ENCODE measurements at regions not wholly inside any gene's neighbourhood (a gene's known extent, or its start where the extent isn't known, plus 50 kb on each side); places are given as distances from the start of the nearest gene placed in this dataset.
"Not testable (repeated sequence)": the region's sequence is repeated elsewhere in the genome, so short reads cannot be mapped to it uniquely, and the experiment has no call there.

- Mint-ChIP-seq H3K36me3 (ENCODE audit: low read depth) (no peaks in the 10 kb centered on the region), H3K27ac (no peak overlapping the region), H3K9me3 (peaks cover 2% of the 10 kb centered on the region), H3K4me3 (no peak overlapping the region), H3K4me1 (ENCODE audit: low read depth) (no peaks in the 10 kb centered on the region), H3K27me3 (no peaks in the 10 kb centered on the region)
- no peak for TF ChIP-seq CTCF (IDR thresholded peaks at IDR 0.05)
- ChIA-PET POLR2A (no interaction called here), CTCF (no interaction called here)
- DNase-seq: no peak
- intact Hi-C loops (cut with micrococcal nuclease): no loop called here
- no peak for ATAC-seq
Measured at GRCh38 chr9:26789959-26790358, 102.6 kb downstream of the CAAP1 start.

GRCh38 chr9:26786564-26786963 is 106.0 kb downstream of the CAAP1 start:
- H3K36me3 Mint-ChIP-seq (ENCODE audit: low read depth): no peaks in the 10 kb centered on the region
- intact Hi-C loops (cut with micrococcal nuclease): no loop called here
- TF ChIP-seq CTCF (IDR thresholded peaks at IDR 0.05): no peak
- ChIA-PET CTCF (no interaction called here), POLR2A (no interaction called here)
- no peaks in the 10 kb centered on the region for H3K9me3 Mint-ChIP-seq
- H3K4me1 Mint-ChIP-seq (ENCODE audit: low read depth): no peaks in the 10 kb centered on the region
- H3K4me3 Mint-ChIP-seq: no peak overlapping the region
- H3K27ac Mint-ChIP-seq: no peak overlapping the region
- no peaks in the 10 kb centered on the region for H3K27me3 Mint-ChIP-seq
- DNase-seq (no peak), ATAC-seq (no peak)

GRCh38 chr9:26782899-26783298 is 109.7 kb downstream of the CAAP1 start:
- Mint-ChIP-seq H3K9me3 (no peaks in the 10 kb centered on the region), H3K27me3 (peaks cover 2% of the 10 kb centered on the region), H3K36me3 (ENCODE audit: low read depth) (no peaks in the 10 kb centered on the region), H3K4me3 (no peak overlapping the region), H3K4me1 (ENCODE audit: low read depth) (no peaks in the 10 kb centered on the region), H3K27ac (no peak overlapping the region)
- ChIA-PET CTCF (no interaction called here), POLR2A (no interaction called here)
- DNase-seq (no peak), ATAC-seq (no peak)
- no peak for TF ChIP-seq CTCF (IDR thresholded peaks at IDR 0.05)
- intact Hi-C loops (cut with micrococcal nuclease): no loop called here

GRCh38 chr9:26781906-26782305 is 110.7 kb downstream of the CAAP1 start:
- CTCF ChIA-PET: no interaction called here
- no peaks in the 10 kb centered on the region for H3K4me1 Mint-ChIP-seq (ENCODE audit: low read depth)
- intact Hi-C loops (cut with micrococcal nuclease): no loop called here
- ATAC-seq (no peak), DNase-seq (no peak)
- no peaks in the 10 kb centered on the region for H3K9me3 Mint-ChIP-seq
- H3K4me3 Mint-ChIP-seq: no peak overlapping the region
- H3K27ac Mint-ChIP-seq: no peak overlapping the region
- POLR2A ChIA-PET: no interaction called here
- no peaks in the 10 kb centered on the region for H3K36me3 Mint-ChIP-seq (ENCODE audit: low read depth)
- H3K27me3 Mint-ChIP-seq: peaks cover 2% of the 10 kb centered on the region
- TF ChIP-seq CTCF (IDR thresholded peaks at IDR 0.05): no peak

- H3K9me3 Mint-ChIP-seq; H3K27me3 Mint-ChIP-seq; H3K4me3 Mint-ChIP-seq; H3K36me3 Mint-ChIP-seq (ENCODE audit: low read depth); POLR2A ChIA-PET; DNase-seq; ATAC-seq; intact Hi-C loops (cut with micrococcal nuclease); H3K27ac Mint-ChIP-seq; CTCF ChIA-PET; H3K4me1 Mint-ChIP-seq (ENCODE audit: low read depth): not testable (repeated sequence)
Measured at GRCh38 chr9:26780307-26780706, 112.3 kb downstream of the CAAP1 start.

- ATAC-seq (no peak), DNase-seq (no peak)
- POLR2A ChIA-PET: no interaction called here
- Mint-ChIP-seq H3K27ac (no peak overlapping the region), H3K4me3 (no peak overlapping the region), H3K4me1 (ENCODE audit: low read depth) (no peaks in the 10 kb centered on the region), H3K9me3 (no peaks in the 10 kb centered on the region), H3K36me3 (ENCODE audit: low read depth) (no peaks in the 10 kb centered on the region), H3K27me3 (peaks cover 5% of the 10 kb centered on the region)
- intact Hi-C loops (cut with micrococcal nuclease): no loop called here
- CTCF ChIA-PET: no interaction called here
- TF ChIP-seq CTCF (IDR thresholded peaks at IDR 0.05): no peak
Measured at GRCh38 chr9:26779062-26779461, 113.5 kb downstream of the CAAP1 start.
